ENCODE measurements at regions not wholly inside any gene's neighbourhood (a gene's known extent, or its start where the extent isn't known, plus 50 kb on each side); places are given as distances from the start of the nearest gene placed in this dataset.
A peak's percentile ranks its signal among the peaks of the same experiment; 100 is the strongest.

- no peak for DNase-seq
Measured at GRCh38 chr9:69955536-69956355, 87.9 kb upstream of the MAMDC2 start.

DNA sequence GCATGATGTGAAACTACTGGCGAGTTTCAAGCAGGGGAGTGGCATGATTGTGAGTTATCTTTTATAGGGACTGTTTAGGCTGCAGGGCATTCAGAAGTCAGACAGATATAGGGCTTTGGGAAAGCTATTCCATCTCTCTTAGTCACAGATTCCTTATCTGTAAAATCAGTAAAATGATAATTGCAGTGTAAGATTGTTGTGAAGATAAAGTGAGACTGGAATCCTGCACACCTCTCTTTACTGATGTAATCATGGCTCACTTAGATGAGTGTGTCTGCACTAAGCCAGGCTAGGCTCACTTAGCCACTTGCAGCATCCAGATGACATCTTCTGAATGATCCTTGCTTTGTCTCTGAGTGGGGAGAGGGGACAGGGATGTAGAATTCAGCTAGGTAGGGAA is 81.8 kb upstream of the MAMDC2 start:
- no peak for DNase-seq

- no peak for DNase-seq
Measured at GRCh38 chr9:69963803-69964202, 79.8 kb upstream of the MAMDC2 start.

GRCh38 chr9:69964446-69964845 is 79.2 kb upstream of the MAMDC2 start:
- no peak for DNase-seq

GRCh38 chr9:69965416-69966145 is 78.1 kb upstream of the MAMDC2 start:
- DNase-seq, result no peak

DNA sequence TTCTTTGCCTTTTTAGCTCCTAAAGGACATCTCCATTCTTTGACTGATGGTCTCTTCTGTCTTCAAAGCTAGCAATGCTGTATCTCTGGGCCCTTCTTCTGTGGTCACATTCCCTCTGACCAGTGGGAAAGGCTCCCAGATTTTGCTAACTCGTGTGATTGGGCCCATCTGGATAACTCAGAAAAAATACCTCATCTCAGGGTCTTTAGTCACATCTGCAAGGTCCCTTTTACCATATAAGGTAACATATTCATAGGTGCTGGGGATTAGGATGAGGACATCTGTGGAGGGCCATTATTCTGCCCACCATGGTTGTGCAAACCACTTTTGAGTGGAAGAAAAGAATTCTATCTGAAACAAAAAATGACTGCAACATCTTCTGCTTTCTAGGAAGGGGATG is 76.3 kb upstream of the MAMDC2 start:
- DNase-seq, result no peak

GRCh38 chr9:69970001-69970533 is 73.6 kb upstream of the MAMDC2 start:
- DNase-seq, result no peak

DNA sequence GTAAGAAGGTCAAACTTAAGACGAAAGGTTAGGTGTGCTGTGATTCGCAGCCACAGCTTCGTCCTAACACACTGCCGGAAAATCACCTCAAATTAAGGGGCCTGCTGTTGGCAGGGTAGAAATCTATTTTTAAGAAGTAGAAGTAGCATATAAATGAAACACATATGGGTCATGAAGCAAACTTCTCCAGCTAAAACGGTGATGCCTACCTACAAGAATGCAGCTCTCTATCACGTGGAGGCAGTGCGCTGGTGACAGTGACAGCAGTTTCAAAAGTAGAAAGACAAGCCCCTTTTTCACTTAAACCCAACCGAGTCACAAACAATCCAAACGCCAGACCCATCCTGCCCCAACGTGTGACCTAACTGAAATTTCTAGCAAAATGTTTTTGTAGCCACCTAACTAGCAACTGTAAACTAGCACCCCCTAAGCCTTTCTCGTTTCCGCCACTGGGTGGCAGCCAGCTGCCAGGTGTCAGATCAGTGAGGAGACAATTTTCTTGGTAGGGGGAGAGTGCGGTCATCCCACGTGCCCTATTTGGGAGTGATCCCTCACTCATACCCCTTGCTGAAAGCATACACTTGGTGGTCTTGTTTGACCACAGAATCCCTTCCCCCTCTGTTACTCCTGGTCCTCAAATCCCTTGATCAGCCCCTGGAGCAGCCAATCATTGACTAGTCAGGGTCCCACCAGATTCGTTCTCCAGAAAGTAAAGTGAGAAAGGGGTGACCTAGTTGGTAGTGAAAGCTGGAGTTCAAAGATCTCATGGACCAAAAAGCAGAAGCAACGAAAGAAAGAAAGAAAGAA is 71.8 kb upstream of the MAMDC2 start:
- peak; percentile 35 to 66 for DNase-seq

DNA sequence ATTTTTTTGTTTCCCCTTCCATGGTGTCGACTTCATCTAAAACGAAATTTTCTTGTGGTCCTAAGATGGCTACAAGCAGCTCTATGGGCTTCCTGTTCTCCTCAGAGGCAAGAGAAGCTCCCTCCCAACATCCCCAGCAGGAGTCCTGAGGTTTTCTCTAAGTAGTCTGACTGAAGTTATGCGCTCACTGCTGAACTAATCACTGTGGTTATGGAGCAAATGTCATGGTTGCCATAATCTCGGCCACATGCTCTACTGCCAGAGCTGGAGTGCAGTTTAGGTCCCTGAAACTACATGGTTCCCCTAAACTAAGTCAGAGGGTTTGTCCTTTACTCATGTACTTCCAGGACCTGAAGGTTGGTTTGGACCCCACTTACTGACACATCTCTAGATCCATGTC is 68.0 kb upstream of the MAMDC2 start:
- no peak for DNase-seq

DNA sequence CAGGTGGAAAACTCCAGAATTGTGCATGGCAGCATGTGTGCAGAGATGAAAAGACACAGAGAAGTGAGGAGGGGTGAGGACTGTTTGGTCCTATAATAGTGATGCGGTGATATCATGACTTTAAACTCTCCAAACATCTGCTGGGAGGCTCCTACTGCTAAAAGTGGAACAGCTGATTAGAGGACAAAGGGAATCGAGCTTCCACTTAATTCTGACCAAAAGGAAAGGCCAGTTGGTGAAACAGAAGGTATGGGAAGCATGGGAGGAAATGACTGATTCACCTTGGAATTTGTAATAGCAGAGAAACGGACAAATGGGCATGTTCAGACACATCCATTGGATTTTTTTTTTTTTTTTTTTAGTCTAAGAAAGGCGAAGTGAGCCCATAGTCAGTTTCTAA is 67.5 kb upstream of the MAMDC2 start:
- DNase-seq, result no peak

- DNase-seq, result no peak
Measured at GRCh38 chr9:69980041-69980440, 63.6 kb upstream of the MAMDC2 start.

DNA sequence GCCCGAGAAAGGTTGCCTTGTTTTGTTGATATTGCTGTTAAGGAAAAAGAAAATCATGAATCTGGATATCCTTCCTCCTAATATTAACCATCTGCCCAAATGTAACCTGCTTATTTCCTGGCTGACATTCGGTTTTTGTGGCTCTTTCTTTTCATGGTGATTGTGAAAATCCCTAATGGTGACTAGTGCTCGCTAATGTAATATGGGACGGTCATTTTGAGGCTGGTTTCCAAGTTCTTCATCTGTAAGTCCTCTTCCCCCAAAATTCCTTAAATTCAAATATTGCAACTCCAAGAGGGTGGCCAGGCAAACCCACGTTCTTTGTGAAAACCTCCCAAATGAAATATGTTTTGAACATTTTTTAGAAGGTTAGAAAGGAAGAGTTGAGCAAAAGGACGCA is 63.1 kb upstream of the MAMDC2 start:
- DNase-seq, result no peak

DNA sequence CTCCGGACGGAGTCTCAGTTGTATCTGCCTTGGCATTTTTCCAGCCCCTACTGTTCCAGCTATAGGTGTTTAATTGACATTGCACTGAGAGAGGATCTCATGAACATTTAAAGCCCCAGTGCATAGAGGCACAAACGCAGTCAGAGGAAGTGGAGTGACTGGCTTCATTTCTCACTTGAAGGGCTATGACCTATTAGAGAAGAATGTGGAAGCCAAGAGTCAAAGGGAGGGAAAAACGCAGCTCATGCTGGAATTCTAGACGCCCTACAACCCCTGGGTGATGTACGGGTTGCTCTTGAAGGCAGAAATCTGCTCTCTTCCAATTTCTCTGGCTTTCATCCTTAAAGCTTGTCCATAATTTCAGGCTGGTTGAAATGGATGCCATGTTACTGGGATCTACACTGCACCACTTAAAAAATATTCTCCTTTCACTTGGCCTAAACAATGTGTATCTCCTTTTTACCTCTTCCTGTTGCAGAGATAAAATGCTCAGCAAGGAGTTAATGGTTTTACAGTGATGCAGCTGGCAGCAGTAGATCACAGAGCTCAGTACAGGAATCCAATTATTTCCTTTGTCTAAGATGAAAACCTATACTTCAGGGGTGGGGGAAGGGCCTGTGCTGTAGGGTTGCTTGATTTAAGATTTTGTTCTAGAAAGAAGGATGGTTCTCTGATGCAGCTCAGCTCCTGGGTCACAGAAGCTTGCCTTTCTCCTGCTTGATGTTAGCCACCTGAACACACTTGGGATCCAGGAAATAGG is 61.8 kb upstream of the MAMDC2 start:
- no peak for DNase-seq

DNA sequence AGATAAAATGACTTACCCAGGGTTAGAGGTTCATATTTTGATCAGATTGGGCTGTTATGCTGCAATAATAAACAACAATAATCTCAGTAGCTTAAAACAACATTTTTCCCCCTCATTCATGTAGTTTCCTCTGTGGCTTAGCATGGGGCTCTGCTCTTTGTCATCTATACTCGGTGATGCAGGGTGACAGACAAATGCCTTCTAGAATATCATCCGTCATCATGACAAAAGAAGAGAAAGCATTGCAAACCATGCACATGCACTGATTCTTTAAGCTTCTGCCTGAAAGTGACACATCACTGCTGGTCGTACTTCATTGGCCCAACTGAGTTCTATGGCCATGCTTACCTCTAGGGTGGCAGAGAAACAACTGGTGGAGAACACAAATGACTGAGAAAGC is 58.8 kb upstream of the MAMDC2 start:
- no peak for DNase-seq

DNA sequence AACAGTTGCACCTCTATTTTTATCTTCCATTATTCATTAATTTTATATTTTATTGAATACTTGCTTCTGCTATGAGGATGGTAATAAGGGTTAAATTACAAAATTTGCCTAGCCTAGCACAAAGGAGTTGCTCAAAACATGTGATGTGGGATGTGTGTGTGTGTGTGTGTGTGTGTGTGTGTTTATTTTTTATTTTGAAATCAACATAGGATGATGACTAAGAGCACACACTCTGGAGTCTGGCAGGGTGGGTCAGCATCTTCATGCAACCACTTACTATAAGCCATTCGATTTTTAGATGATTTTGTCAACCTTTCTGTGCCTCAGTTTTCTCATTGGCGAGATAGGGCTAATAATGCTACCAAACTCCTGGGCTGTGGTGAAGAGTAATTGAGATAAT is 57.7 kb upstream of the MAMDC2 start:
- DNase-seq, result no peak

DNA sequence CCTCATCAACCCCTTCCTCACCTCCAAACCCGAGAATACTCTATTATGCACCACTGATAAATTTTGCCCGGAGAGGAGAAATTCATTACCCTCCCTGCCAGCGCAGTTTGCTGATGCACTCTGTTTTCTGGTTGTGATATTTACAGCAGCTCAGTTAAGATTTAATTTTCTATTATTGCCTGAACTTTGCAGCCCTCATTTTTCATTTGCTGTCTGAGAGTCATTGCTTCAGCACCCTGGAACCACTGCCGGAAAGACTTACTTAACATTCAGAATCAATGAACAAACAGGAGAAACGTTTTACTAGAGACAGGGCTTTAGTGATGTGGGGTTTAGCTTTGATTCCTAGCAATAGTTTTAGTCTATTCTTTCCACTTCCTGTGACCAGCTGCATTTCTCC is 56.7 kb upstream of the MAMDC2 start:
- no peak for DNase-seq

- DNase-seq, result no peak
Measured at GRCh38 chr9:69987457-69987856, 56.2 kb upstream of the MAMDC2 start.

- no peak for DNase-seq
Measured at GRCh38 chr9:69993110-69993509, 50.5 kb upstream of the MAMDC2 start.

Measured in Kasumi-1 (cell line).